Left lobe of liver (tissue), 2 donors: ENCODE measurements at regions not wholly inside any gene's neighbourhood (a gene's known extent, or its start where the extent isn't known, plus 50 kb on each side); places are given as distances from the start of the nearest gene placed in this dataset.
"Not testable (repeated sequence)": the region's sequence is repeated elsewhere in the genome, so short reads cannot be mapped to it uniquely, and the experiment has no call there.

Experiments used
- ATAC-seq: fragments of 200-7000 bp; cut with Tn5 transposase; one replicate; pipeline ENCODE4 v1.9.1; 2020; ENCODE audit warnings: mild to moderate bottlenecking, moderate library complexity
- DNase-seq: peaks from one replicate; pipeline ENCODE4 v3.0.0-alpha.2; 2020; ENCODE audit warnings: low spot score
- donor health status: DM: no; HTN: no; CAD: no; lungs with moderate emphysema.
- donor health status: DM: no; HTN: yes; CAD: no.

GRCh38 chr1:38615680-38616079 lies 243.9 kb downstream of the RRAGC start:
- DNase-seq (no peak), ATAC-seq (no peak)

GRCh38 chr1:38614861-38615260 lies 244.7 kb downstream of the RRAGC start:
- DNase-seq (no peak), ATAC-seq (no peak)

- no peak for DNase-seq
- ATAC-seq, result no peak
Observed at GRCh38 chr1:38613996-38614395, 245.6 kb downstream of the RRAGC start.

- ATAC-seq, result no peak
Observed at GRCh38 chr1:38612951-38613350, 246.6 kb downstream of the RRAGC start.

GRCh38 chr1:38611664-38612211 lies 247.8 kb downstream of the RRAGC start:
- no peak for ATAC-seq

More at GRCh38 chr1:38612951-38613350, 246.6 kb downstream of the RRAGC start:
- no peak for DNase-seq

GRCh38 chr1:38609166-38610025 lies 250.2 kb downstream of the RRAGC start:
- ATAC-seq (no peak), DNase-seq (no peak)

More at GRCh38 chr1:38611664-38612211, 247.8 kb downstream of the RRAGC start:
- DNase-seq, result no peak

- ATAC-seq (no peak), DNase-seq (no peak)
Observed at GRCh38 chr1:38608202-38608864, 251.2 kb downstream of the RRAGC start.

GRCh38 chr1:38607526-38607925 lies 252.0 kb downstream of the RRAGC start:
- no peak for DNase-seq
- no peak for ATAC-seq

GRCh38 chr1:38605063-38605462 lies 254.5 kb downstream of the RRAGC start:
- ATAC-seq (no peak), DNase-seq (no peak)

- DNase-seq, result no peak
- no peak for ATAC-seq
Observed at GRCh38 chr1:38603907-38604306, 255.7 kb downstream of the RRAGC start.

GRCh38 chr1:38600905-38601304 lies 258.7 kb downstream of the RRAGC start:
- DNase-seq (no peak), ATAC-seq (no peak)

GRCh38 chr1:38600286-38600685 lies 259.3 kb downstream of the RRAGC start:
- ATAC-seq (no peak), DNase-seq (no peak)

- DNase-seq, result no peak
Observed at GRCh38 chr1:38598118-38598517, 261.5 kb downstream of the RRAGC start.

GRCh38 chr1:38589036-38589435 lies 270.5 kb downstream of the RRAGC start:
- no peak for DNase-seq

More at GRCh38 chr1:38598118-38598517, 261.5 kb downstream of the RRAGC start:
- ATAC-seq, result no peak

GRCh38 chr1:38587766-38588165 lies 271.8 kb downstream of the RRAGC start:
- no peak for ATAC-seq
- DNase-seq, result no peak

More at GRCh38 chr1:38589036-38589435, 270.5 kb downstream of the RRAGC start:
- no peak for ATAC-seq

GRCh38 chr1:38586993-38587646 lies 272.5 kb downstream of the RRAGC start:
- peak; percentile 53 for DNase-seq
- peak; percentile 99 for ATAC-seq

- no peak for DNase-seq
- ATAC-seq, result no peak
Observed at GRCh38 chr1:38585971-38586370, 273.6 kb downstream of the RRAGC start.

- no peak for DNase-seq
- no peak for ATAC-seq
Observed at GRCh38 chr1:38585460-38585859, 274.1 kb downstream of the RRAGC start.

- ATAC-seq (no peak), DNase-seq (no peak)
Observed at GRCh38 chr1:38584448-38585355, 274.9 kb downstream of the RRAGC start.

GRCh38 chr1:38583287-38583686 lies 276.3 kb downstream of the RRAGC start:
- not testable (repeated sequence) for DNase-seq

More at GRCh38 chr1:38583287-38583686, 276.3 kb downstream of the RRAGC start:
- ATAC-seq, result not testable (repeated sequence)
